HG03196 (cell line): ENCODE measurements at regions not wholly inside any gene's neighbourhood (a gene's known extent, or its start where the extent isn't known, plus 50 kb on each side); places are given as distances from the start of the nearest gene placed in this dataset.
A peak's percentile ranks its signal among the peaks of the same experiment; 100 is the strongest.
"Not testable (repeated sequence)": the region's sequence is repeated elsewhere in the genome, so short reads cannot be mapped to it uniquely, and the experiment has no call there.

Source experiments
- ATAC-seq: cut with Tn5 transposase; IDR thresholded peaks from one replicate; pipeline ENCODE4 v1.9.1; 2021; ENCODE audit not compliant: unreplicated experiment

GRCh38 chr4:115279330-115279729, 165.9 kb upstream of the NDST4 start:
- no peak for ATAC-seq

- ATAC-seq: no peak
Measured at GRCh38 chr4:115278830-115279229, 165.4 kb upstream of the NDST4 start.

- ATAC-seq: no peak
Measured at GRCh38 chr4:115275615-115276014, 162.2 kb upstream of the NDST4 start.

GRCh38 chr4:115274545-115274944, 161.1 kb upstream of the NDST4 start:
- ATAC-seq: peak; percentile 80

- no peak for ATAC-seq
Measured at GRCh38 chr4:115272594-115272993, 159.2 kb upstream of the NDST4 start.

GRCh38 chr4:115272185-115272584, 158.8 kb upstream of the NDST4 start:
- no peak for ATAC-seq

- ATAC-seq: no peak
Measured at GRCh38 chr4:115260195-115260594, 146.8 kb upstream of the NDST4 start.

GRCh38 chr4:115259642-115260041, 146.2 kb upstream of the NDST4 start:
- ATAC-seq: no peak

GRCh38 chr4:115249808-115250207, 136.4 kb upstream of the NDST4 start:
- ATAC-seq: no peak

- no peak for ATAC-seq
Measured at GRCh38 chr4:115234405-115235093, 121.1 kb upstream of the NDST4 start.

- ATAC-seq: no peak
Measured at GRCh38 chr4:115233600-115233999, 120.2 kb upstream of the NDST4 start.

GRCh38 chr4:115229873-115230272, 116.5 kb upstream of the NDST4 start:
- ATAC-seq: no peak

- no peak for ATAC-seq
Measured at GRCh38 chr4:115228851-115229250, 115.4 kb upstream of the NDST4 start.

GRCh38 chr4:115222061-115222460, 108.6 kb upstream of the NDST4 start:
- no peak for ATAC-seq

GRCh38 chr4:115219862-115220261, 106.4 kb upstream of the NDST4 start:
- no peak for ATAC-seq

- no peak for ATAC-seq
Measured at GRCh38 chr4:115219315-115219860, 106.0 kb upstream of the NDST4 start.

- no peak for ATAC-seq
Measured at GRCh38 chr4:115215935-115216334, 102.5 kb upstream of the NDST4 start.

- no peak for ATAC-seq
Measured at GRCh38 chr4:115213716-115214115, 100.3 kb upstream of the NDST4 start.

GRCh38 chr4:115201042-115201330, 87.6 kb upstream of the NDST4 start:
- no peak for ATAC-seq

GRCh38 chr4:115200201-115201041, 87.0 kb upstream of the NDST4 start:
- ATAC-seq: not testable (repeated sequence)

- not testable (repeated sequence) for ATAC-seq
Measured at GRCh38 chr4:115194612-115195011, 81.2 kb upstream of the NDST4 start.

- no peak for ATAC-seq
Measured at GRCh38 chr4:115190529-115190928, 77.1 kb upstream of the NDST4 start.
